PC-9 (cell line): ENCODE measurements at regions not wholly inside any gene's neighbourhood (a gene's known extent, or its start where the extent isn't known, plus 50 kb on each side); places are given as distances from the start of the nearest gene placed in this dataset.

Experiments used
- EZH2 ChIP-seq: fragments of 200-600 bp; sonication (generic); IDR thresholded peaks from 2 replicates; pipeline ENCODE4 v1.8.0; 2017; ENCODE audit warnings: antibody characterized with exemption, low read depth
- TF ChIP-seq, protein P1 (sequence below): fragments of 200-600 bp; sonication (generic); conservative IDR thresholded peaks from 2 replicates; pipeline ENCODE4 v1.6.1; 2017; ENCODE audit warnings: mixed run types, antibody characterized with exemption, mild to moderate bottlenecking, moderate library complexity

- TF ChIP-seq, protein P1, sequence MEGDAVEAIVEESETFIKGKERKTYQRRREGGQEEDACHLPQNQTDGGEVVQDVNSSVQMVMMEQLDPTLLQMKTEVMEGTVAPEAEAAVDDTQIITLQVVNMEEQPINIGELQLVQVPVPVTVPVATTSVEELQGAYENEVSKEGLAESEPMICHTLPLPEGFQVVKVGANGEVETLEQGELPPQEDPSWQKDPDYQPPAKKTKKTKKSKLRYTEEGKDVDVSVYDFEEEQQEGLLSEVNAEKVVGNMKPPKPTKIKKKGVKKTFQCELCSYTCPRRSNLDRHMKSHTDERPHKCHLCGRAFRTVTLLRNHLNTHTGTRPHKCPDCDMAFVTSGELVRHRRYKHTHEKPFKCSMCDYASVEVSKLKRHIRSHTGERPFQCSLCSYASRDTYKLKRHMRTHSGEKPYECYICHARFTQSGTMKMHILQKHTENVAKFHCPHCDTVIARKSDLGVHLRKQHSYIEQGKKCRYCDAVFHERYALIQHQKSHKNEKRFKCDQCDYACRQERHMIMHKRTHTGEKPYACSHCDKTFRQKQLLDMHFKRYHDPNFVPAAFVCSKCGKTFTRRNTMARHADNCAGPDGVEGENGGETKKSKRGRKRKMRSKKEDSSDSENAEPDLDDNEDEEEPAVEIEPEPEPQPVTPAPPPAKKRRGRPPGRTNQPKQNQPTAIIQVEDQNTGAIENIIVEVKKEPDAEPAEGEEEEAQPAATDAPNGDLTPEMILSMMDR = no peak
- no peak for TF ChIP-seq EZH2
Measured at GRCh38 chr5:135149956-135150723, 116.1 kb upstream of the PITX1 start.
